K562 (cell line): ENCODE measurements at regions not wholly inside any gene's neighbourhood (a gene's known extent, or its start where the extent isn't known, plus 50 kb on each side); places are given as distances from the start of the nearest gene placed in this dataset.

Source experiments
- ATAC-seq: fragments of 200-7000 bp; cut with Tn5 transposase; 3 replicates; pipeline ENCODE4 v1.9.1; 2020; ENCODE audit warnings: moderate library complexity
- BruUV-seq: library from RNA; stranded (reverse); fragments of 400-500 nt; replicated peaks from 2 replicates; lab custom pipeline; 2021; lab: Mats Ljungman, UMichigan
- CTCF ChIA-PET: fragments of 300-600 bp; formaldehyde crosslinking; extraction: SDS; loops from one replicate; lab custom pipeline; 2021; ENCODE audit warnings: low intra/inter-chr PET ratio; lab: Yijun Ruan, JAX
- POLR2A ChIA-PET: fragments of 300-600, 350-650 bp; sonication (Branson Sonifier 250); formaldehyde crosslinking; extraction: SDS; loops from one replicate; lab custom pipeline; 2021; ENCODE audit warnings: antibody characterized with exemption, inconsistent platforms; lab: Yijun Ruan, JAX
- DNase-seq, 4 experiments: peaks; one replicate each; pipeline versions ENCODE4 v3.0.0 to v3.0.0-alpha.2; 2011 to 2018; ENCODE audit warnings: low spot score in 3 of 4, mixed read lengths in 3 of 4; ENCODE audit errors: extremely low read depth in 1 of 4
- FAIRE-seq: peaks from 2 replicates; lab custom pipeline; 2011; peaks lifted over from hg19 to GRCh38; lab: Jason Lieb, UNC
- H2AFZ ChIP-seq: 2 replicates; pipeline ENCODE4 v1.6.0; 2011; ENCODE audit warnings: low read depth, low read length, control low read depth, inconsistent platforms
- H3K27ac ChIP-seq: fragments of 200-600 bp; 3 replicates; pipeline ENCODE4 v1.8.0; 2011; ENCODE audit warnings: low read depth, mild to moderate bottlenecking, control low read depth, inconsistent platforms, low read length, moderate library complexity, mixed read lengths; ENCODE audit errors: extremely low read depth
- H3K27me3 ChIP-seq, 2 experiments: fragments of 300-600 bp in 1 of 2; 2 replicates in 1 of 2; 3 replicates in 1 of 2; pipeline versions ENCODE4 v1.6.0 to v1.8.0; 2011; ENCODE audit warnings: inconsistent platforms in 2 of 2, low read length in 2 of 2, mild to moderate bottlenecking in 1 of 2, mixed read lengths in 1 of 2, moderate library complexity in 1 of 2; ENCODE audit not compliant: control insufficient read depth in 2 of 2, insufficient read depth in 2 of 2
- H3K36me3 ChIP-seq: fragments of 300-600 bp; 3 replicates; pipeline ENCODE4 v1.8.0; 2011; ENCODE audit warnings: mild to moderate bottlenecking, low read length, inconsistent platforms; ENCODE audit not compliant: control insufficient read depth, insufficient read depth
- H3K4me1 ChIP-seq, 2 experiments: fragments of 200-600 bp in 1 of 2; replicated peaks in 1 of 2; 2 replicates in 1 of 2; 3 replicates in 1 of 2; pipeline versions ENCODE4 v1.5.1 to v1.8.0; 2011; ENCODE audit warnings: inconsistent platforms in 2 of 2, low read length in 2 of 2, mild to moderate bottlenecking in 1 of 2, mixed read lengths in 1 of 2, moderate library complexity in 1 of 2; ENCODE audit not compliant: control insufficient read depth in 2 of 2, insufficient read depth in 2 of 2
- H3K4me2 ChIP-seq: 2 replicates; pipeline ENCODE4 v1.6.1; 2011; ENCODE audit warnings: low read length, control low read depth, inconsistent platforms, mixed read lengths; ENCODE audit not compliant: insufficient read depth
- H3K4me3 ChIP-seq: fragments of 200-600 bp; sonication (generic), shearing (Covaris generic); 2 replicates; pipeline ENCODE4 v1.5.1; 2016; ENCODE audit warnings: control low read depth, inconsistent platforms
- H3K79me2 ChIP-seq: fragments of 200-600 bp; 3 replicates; pipeline ENCODE4 v1.8.0; 2011; ENCODE audit warnings: low read length, inconsistent platforms; ENCODE audit not compliant: control insufficient read depth, insufficient read depth
- H3K9ac ChIP-seq, 2 experiments: 2 replicates each; pipeline versions ENCODE4 v1.6.0 to v1.6.1; 2011; ENCODE audit warnings: low read depth in 2 of 2, low read length in 2 of 2, control low read depth in 1 of 2, inconsistent platforms in 1 of 2, mild to moderate bottlenecking in 1 of 2, mixed read lengths in 1 of 2; ENCODE audit not compliant: insufficient read depth in 1 of 2
- H3K9me1 ChIP-seq: one replicate; pipeline ENCODE4 v1.6.0; 2011; ENCODE audit warnings: inconsistent platforms, mild to moderate bottlenecking, low read length, moderate library complexity; ENCODE audit not compliant: control insufficient read depth, insufficient read depth
- H3K9me3 ChIP-seq: replicated peaks from 2 replicates; pipeline ENCODE4 v1.5.1; 2011; ENCODE audit warnings: low read depth, low read length, inconsistent platforms; ENCODE audit not compliant: control insufficient read depth, insufficient read depth
- H4K20me1 ChIP-seq: replicated peaks from 2 replicates; pipeline ENCODE4 v1.6.1; 2011; ENCODE audit warnings: low read length, inconsistent platforms, mixed read lengths; ENCODE audit not compliant: control insufficient read depth, insufficient read depth
- ARHGAP35 ChIP-seq: fragments of 450-650 bp; IDR thresholded peaks from 2 replicates; pipeline ENCODE4 v1.6.1; 2018; ENCODE audit not compliant: partially characterized antibody
- BRCA1 ChIP-seq, 2 experiments: fragments of 450-650 bp in 1 of 2; sonication (generic) in 1 of 2; formaldehyde crosslinking in 1 of 2; IDR thresholded peaks; 2 replicates each; pipeline versions ENCODE4 v1.5.0 to v1.6.1; 2017 to 2020; ENCODE audit warnings: mild to moderate bottlenecking in 1 of 2, missing genetic modification reagents in 1 of 2
- GABPB1 ChIP-seq: sonication (generic); formaldehyde crosslinking; IDR thresholded peaks from 2 replicates; pipeline ENCODE4 v1.8.0; 2022; ENCODE audit warnings: mild to moderate bottlenecking, missing genetic modification reagents
- IFI16 ChIP-seq: fragments of 250-450 bp; sonication (Bioruptor Pico); IDR thresholded peaks from 2 replicates; pipeline ENCODE4 v2.1.2; 2022; ENCODE audit warnings: mild to moderate bottlenecking, inconsistent platforms
- MTA1 ChIP-seq: fragments of 450-650 bp; IDR thresholded peaks from 2 replicates; pipeline ENCODE4 v1.6.1; 2017; ENCODE audit warnings: borderline replicate concordance
- MTA3 ChIP-seq: fragments of 450-650 bp; formaldehyde crosslinking; IDR thresholded peaks from 2 replicates; pipeline ENCODE4 v1.6.1; 2017; ENCODE audit warnings: mild to moderate bottlenecking, borderline replicate concordance
- SIN3A ChIP-seq, 2 experiments: fragments of 150-350 bp in 1 of 2; IDR thresholded peaks; 2 replicates each; pipeline ENCODE4 v1.6.1; 2011 to 2016; ENCODE audit warnings: borderline replicate concordance in 2 of 2, low read depth in 2 of 2, low read length in 2 of 2, mild to moderate bottlenecking in 2 of 2, moderate library complexity in 2 of 2; ENCODE audit not compliant: control insufficient read depth in 1 of 2
- SNRNP70 ChIP-seq: fragments of 200-400 bp; formaldehyde crosslinking; optimal IDR thresholded peaks from 2 replicates; pipeline ENCODE3; 2017; ENCODE audit warnings: low read depth, low read length
- SOX6 ChIP-seq: fragments of 450-650 bp; IDR thresholded peaks from 2 replicates; pipeline ENCODE4 v1.6.1; 2014; ENCODE audit warnings: mild to moderate bottlenecking
- STAT5B ChIP-seq: fragments of 250-450 bp; sonication (Bioruptor Pico); IDR thresholded peaks from 2 replicates; pipeline ENCODE4 v1.8.0; 2021; ENCODE audit warnings: mild to moderate bottlenecking, inconsistent platforms
- TAF15 ChIP-seq: fragments of 200-400 bp; formaldehyde crosslinking; IDR thresholded peaks from 2 replicates; pipeline ENCODE4 v1.6.1; 2017; ENCODE audit warnings: mild to moderate bottlenecking, low read depth, low read length, moderate library complexity
- TCFL5 ChIP-seq: fragments of 250-450 bp; sonication (Bioruptor Pico); conservative IDR thresholded peaks from 2 replicates; pipeline ENCODE4 v1.6.1; 2021; ENCODE audit warnings: mild to moderate bottlenecking, moderate library complexity, matching md5 sums
- XRCC5 ChIP-seq: fragments of 200-400 bp; formaldehyde crosslinking; IDR thresholded peaks from 2 replicates; pipeline ENCODE4 v1.6.1; 2017; ENCODE audit warnings: low read depth, mild to moderate bottlenecking, low read length
- ZNF146 ChIP-seq: IDR thresholded peaks from one replicate; pipeline ENCODE4 v1.6.1; 2018; ENCODE audit warnings: missing compliant biosample characterization; ENCODE audit not compliant: unreplicated experiment
- ZNF589 ChIP-seq: fragments of 200-800 bp; sonication (Bioruptor generic); IDR thresholded peaks from 2 replicates; pipeline ENCODE4 v1.6.1; 2016; ENCODE audit warnings: low read depth, missing genetic modification characterization, missing compliant biosample characterization
- WGBS: fragments of 100-300 bp; shearing (Covaris generic); methylation state at CpG from one replicate; pipeline ENCODE4 v1.1.6; 2016; ENCODE audit warnings: low coverage, mixed read lengths; ENCODE audit not compliant: insufficient coverage; ENCODE audit errors: missing lambda C conversion rate; 5-methylcytosine and 5-hydroxymethylcytosine counted together
- in situ Hi-C: fragments of 300-500 bp; cut with MboI; formaldehyde crosslinking; loops from 4 replicates; pipeline ENCODE4 v1.15.0; 2018; ENCODE audit warnings: inconsistent platforms, mixed read lengths
- intact Hi-C: fragments of 100-400 bp; cut with micrococcal nuclease; formaldehyde crosslinking; loops from 2 replicates; pipeline ENCODE4 v1.14.2; 2022

DNA sequence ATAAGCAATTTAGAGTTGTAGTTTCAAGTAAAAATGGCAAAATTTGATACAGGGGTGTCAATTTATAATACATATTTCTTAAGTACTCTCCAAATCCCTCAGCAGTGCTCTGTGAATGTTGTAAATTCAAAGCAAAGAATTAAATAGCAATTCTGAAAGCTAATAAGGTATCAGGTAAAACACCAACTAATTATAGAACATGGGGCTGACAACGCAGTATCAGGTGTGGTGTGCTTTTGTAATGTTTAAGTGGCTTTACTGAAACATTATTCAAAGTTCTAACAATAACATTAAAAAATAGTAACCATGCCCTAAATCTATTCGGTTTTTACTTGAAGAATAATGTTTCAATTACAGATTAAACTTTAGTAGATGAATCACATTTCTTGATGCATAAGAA, 1271.2 kb upstream of the ADGRL2 start:
- no peak for ATAC-seq
- no peaks in the 10 kb centered on the region for H3K36me3 ChIP-seq
- in situ Hi-C loops (no loop called here), intact Hi-C loops (no loop called here)
- no peaks in the 10 kb centered on the region for H3K27me3 ChIP-seq
- H4K20me1 ChIP-seq: no peaks in the 10 kb centered on the region
- ChIA-PET POLR2A (no interaction called here), CTCF (no interaction called here)
- no TSS peak for BruUV-seq
- H3K4me2 ChIP-seq: no peak overlapping the region
- no peak for FAIRE-seq
- no peak overlapping the region for H2AFZ ChIP-seq
- DNase-seq: no peak
- no peak overlapping the region for H3K9ac ChIP-seq
- no peaks in the 10 kb centered on the region for H3K4me1 ChIP-seq
- no peak overlapping the region for H3K4me3 ChIP-seq
- no peak overlapping the region for H3K27ac ChIP-seq
- H3K9me3 ChIP-seq: no peaks in the 10 kb centered on the region
- no peaks in the 10 kb centered on the region for H3K9me1 ChIP-seq
- 0% methylated on average over 2 of the region's 2 CpGs for WGBS
- TF ChIP-seq ARHGAP35 (no peak), MTA3 (no peak), SNRNP70 (no peak), SOX6 (no peak), ZNF146 (CRISPR knock-in tag) (no peak)
- no peaks in the 10 kb centered on the region for H3K79me2 ChIP-seq

DNA sequence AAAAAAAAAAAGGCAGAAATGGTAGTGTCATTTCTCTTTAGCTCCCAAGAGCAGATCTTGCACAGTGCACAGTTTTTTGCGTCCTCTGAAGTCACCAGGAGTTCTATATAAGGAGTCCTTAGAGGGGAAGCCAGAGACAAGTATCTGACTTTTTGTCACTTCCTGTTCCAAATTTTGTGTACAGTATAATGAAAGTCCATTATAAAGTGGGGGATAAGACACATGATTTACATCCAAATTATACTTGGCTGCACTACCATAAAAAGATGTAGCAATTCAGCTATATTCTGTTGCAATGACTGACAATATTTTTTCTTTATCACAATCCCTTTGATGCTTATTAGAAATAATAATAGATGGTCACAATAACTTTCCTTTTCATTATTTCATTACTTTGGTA, 1276.9 kb upstream of the ADGRL2 start:
- no peaks in the 10 kb centered on the region for H3K4me1 ChIP-seq
- H3K27ac ChIP-seq: no peak overlapping the region
- in situ Hi-C loops: no loop called here
- no peak overlapping the region for H3K4me2 ChIP-seq
- no peaks in the 10 kb centered on the region for H3K9me3 ChIP-seq
- no peaks in the 10 kb centered on the region for H3K9me1 ChIP-seq
- H2AFZ ChIP-seq: no peak overlapping the region
- H3K79me2 ChIP-seq: no peaks in the 10 kb centered on the region
- ChIA-PET POLR2A (no interaction called here), CTCF (no interaction called here)
- H3K9ac ChIP-seq: no peak overlapping the region
- WGBS: 0% methylated on average over 1 of the region's 1 CpG
- no peak overlapping the region for H3K4me3 ChIP-seq
- BruUV-seq: no TSS peak
- no peaks in the 10 kb centered on the region for H3K36me3 ChIP-seq
- intact Hi-C loops: no loop called here
- no peak for TF ChIP-seq MTA1
- no peak for TF ChIP-seq XRCC5
- TF ChIP-seq TAF15: no peak
- no peak for TF ChIP-seq SIN3A (IDR thresholded peaks at IDR 0.05; ENCODE audit: borderline replicate concordance in 2 of 2, control insufficient read depth in 1 of 2, low read depth in 2 of 2, low read length in 2 of 2)
- no peak for TF ChIP-seq ZNF589 (CRISPR knock-in tag)
- TF ChIP-seq BRCA1 (IDR thresholded peaks at IDR 0.05): no peak
- no peak for TF ChIP-seq BRCA1 (CRISPR knock-in tag; IDR thresholded peaks at IDR 0.05)
- TF ChIP-seq STAT5B: no peak
- no peak for TF ChIP-seq IFI16 (CRISPR knock-in tag)
- no peak for TF ChIP-seq TCFL5 (CRISPR knock-in tag)
- TF ChIP-seq GABPB1 (CRISPR knock-in tag): no peak
- no peaks in the 10 kb centered on the region for H3K27me3 ChIP-seq
- ATAC-seq: no peak
- FAIRE-seq: no peak
- DNase-seq: no peak
- no peaks in the 10 kb centered on the region for H4K20me1 ChIP-seq
